B cell (primary cell): ENCODE measurements at regions not wholly inside any gene's neighbourhood (a gene's known extent, or its start where the extent isn't known, plus 50 kb on each side); places are given as distances from the start of the nearest gene placed in this dataset.
"Not testable (repeated sequence)": the region's sequence is repeated elsewhere in the genome, so short reads cannot be mapped to it uniquely, and the experiment has no call there.

ENCODE experiments used
- ATAC-seq: fragments of 200-7000 bp; cut with Tn5 transposase; one replicate; pipeline ENCODE4 v1.10.0; 2021; ENCODE audit warnings: low read depth, mild to moderate bottlenecking, moderate number of reproducible peaks, moderate library complexity
- CTCF ChIA-PET: fragments of 350-600 bp; sonication (Branson Sonifier 250); formaldehyde crosslinking; loops from one replicate; lab custom pipeline; 2021; ENCODE audit warnings: antibody characterized with exemption, inconsistent platforms; lab: Charles Lee
- POLR2A ChIA-PET: fragments of 350-600 bp; sonication (Branson Sonifier 250); formaldehyde crosslinking; loops from one replicate; lab custom pipeline; 2021; ENCODE audit warnings: antibody characterized with exemption; lab: Charles Lee
- DNase-seq: peaks from one replicate; pipeline ENCODE4 v3.0.0; 2013
- H2AFZ ChIP-seq: 2 replicates; pipeline ENCODE4 v1.6.1; 2012; ENCODE audit warnings: mild to moderate bottlenecking, low read depth, low read length; ENCODE audit not compliant: insufficient read depth, poor library complexity, severe bottlenecking
- H3K27ac ChIP-seq, 2 donors: 1 replicate in 1 of 2; 2 replicates in 1 of 2; pipeline ENCODE4 v1.5.1; 2012 to 2013; ENCODE audit warnings: low read length in 2 of 2, mild to moderate bottlenecking in 2 of 2, moderate library complexity in 1 of 2
- H3K27me3 ChIP-seq, 4 experiments: fragments of 200-600 bp in 1 of 4; sonication (generic) in 1 of 4; replicated peaks in 1 of 4; 1 replicate in 2 of 4; 2 replicates in 2 of 4; pipeline versions ENCODE4 v1.6.1 to v1.7.0; 2013 to 2016; ENCODE audit warnings: low read length in 3 of 4, mild to moderate bottlenecking in 2 of 4, mixed read lengths in 1 of 4, moderate library complexity in 1 of 4; ENCODE audit not compliant: insufficient read depth in 4 of 4, control insufficient read depth in 3 of 4; ENCODE audit errors: control extremely low read depth in 1 of 4
- H3K36me3 ChIP-seq, 2 experiments: replicated peaks in 1 of 2; 1 replicate in 1 of 2; 2 replicates in 1 of 2; pipeline versions ENCODE4 v1.6.1 to v1.7.1; 2013; ENCODE audit warnings: low read length in 1 of 2; ENCODE audit not compliant: insufficient read depth in 2 of 2, control insufficient read depth in 1 of 2; ENCODE audit errors: control extremely low read depth in 1 of 2, extremely low read depth in 1 of 2
- H3K4me1 ChIP-seq, 2 donors: fragments of 200-600 bp in 1 of 2; sonication (generic) in 1 of 2; 1 replicate in 1 of 2; 2 replicates in 1 of 2; pipeline versions ENCODE4 v1.5.1 to v1.6.1; 2013 to 2017; ENCODE audit warnings: low read length in 2 of 2; ENCODE audit not compliant: control insufficient read depth in 2 of 2, insufficient read depth in 2 of 2
- H3K4me2 ChIP-seq: replicated peaks from 2 replicates; pipeline ENCODE3; 2012; ENCODE audit warnings: mild to moderate bottlenecking, low read depth, low read length; ENCODE audit not compliant: poor library complexity, severe bottlenecking
- H3K4me3 ChIP-seq, 5 experiments: fragments of 200-600 bp in 1 of 5; sonication (generic) in 1 of 5; 1 replicate in 3 of 5; 2 replicates in 2 of 5; pipeline versions ENCODE4 v1.5.1 to v1.7.0; 2011 to 2016; ENCODE audit warnings: low read length in 4 of 5, mild to moderate bottlenecking in 4 of 5, low read depth in 2 of 5, control low read depth in 1 of 5, moderate library complexity in 1 of 5; ENCODE audit not compliant: insufficient read depth in 1 of 5; ENCODE audit errors: control extremely low read depth in 1 of 5, extremely low read depth in 1 of 5
- H3K79me2 ChIP-seq: fragments of 200-600 bp; sonication (generic); one replicate; pipeline ENCODE4 v1.6.0; 2016; ENCODE audit warnings: low read length; ENCODE audit not compliant: control insufficient read depth, insufficient read depth
- H3K9ac ChIP-seq: fragments of 200-600 bp; sonication (generic); 2 replicates; pipeline ENCODE4 v1.6.1; 2017; ENCODE audit warnings: mild to moderate bottlenecking, low read length, moderate library complexity
- H3K9me3 ChIP-seq, 3 donors: one replicate each; pipeline versions ENCODE4 v1.6.1 to v1.7.1; 2013; ENCODE audit warnings: low read length in 2 of 3; ENCODE audit not compliant: control insufficient read depth in 2 of 3, insufficient read depth in 1 of 3; ENCODE audit errors: control extremely low read depth in 1 of 3
- H4K20me1 ChIP-seq: 2 replicates; pipeline ENCODE4 v1.6.0; 2012; ENCODE audit warnings: mild to moderate bottlenecking, low read length; ENCODE audit not compliant: insufficient read depth, control insufficient read depth, poor library complexity, severe bottlenecking
- H3K27ac Mint-ChIP-seq: one replicate; pipeline ENCODE4 v1.8.0; 2021; ENCODE audit warnings: mixed read lengths
- H3K27me3 Mint-ChIP-seq: one replicate; pipeline ENCODE4 v1.8.0; 2021; ENCODE audit warnings: mixed read lengths
- H3K4me1 Mint-ChIP-seq: one replicate; pipeline ENCODE4 v1.8.0; 2021; ENCODE audit warnings: mixed read lengths
- H3K4me3 Mint-ChIP-seq: one replicate; pipeline ENCODE4 v1.8.0; 2021; ENCODE audit warnings: mixed read lengths
- H3K9me3 Mint-ChIP-seq: one replicate; pipeline ENCODE4 v1.8.0; 2022; ENCODE audit warnings: mixed read lengths; ENCODE audit not compliant: insufficient read depth
- WGBS: methylation state at CpG from one replicate; pipeline ENCODE4 v1.1.5; 2013; ENCODE audit warnings: missing lambda C conversion rate; ENCODE audit not compliant: insufficient coverage; 5-methylcytosine and 5-hydroxymethylcytosine counted together
- intact Hi-C: fragments of 100-400 bp; cut with micrococcal nuclease; formaldehyde crosslinking; loops from one replicate; pipeline ENCODE4 v1.10.0; 2022

DNA sequence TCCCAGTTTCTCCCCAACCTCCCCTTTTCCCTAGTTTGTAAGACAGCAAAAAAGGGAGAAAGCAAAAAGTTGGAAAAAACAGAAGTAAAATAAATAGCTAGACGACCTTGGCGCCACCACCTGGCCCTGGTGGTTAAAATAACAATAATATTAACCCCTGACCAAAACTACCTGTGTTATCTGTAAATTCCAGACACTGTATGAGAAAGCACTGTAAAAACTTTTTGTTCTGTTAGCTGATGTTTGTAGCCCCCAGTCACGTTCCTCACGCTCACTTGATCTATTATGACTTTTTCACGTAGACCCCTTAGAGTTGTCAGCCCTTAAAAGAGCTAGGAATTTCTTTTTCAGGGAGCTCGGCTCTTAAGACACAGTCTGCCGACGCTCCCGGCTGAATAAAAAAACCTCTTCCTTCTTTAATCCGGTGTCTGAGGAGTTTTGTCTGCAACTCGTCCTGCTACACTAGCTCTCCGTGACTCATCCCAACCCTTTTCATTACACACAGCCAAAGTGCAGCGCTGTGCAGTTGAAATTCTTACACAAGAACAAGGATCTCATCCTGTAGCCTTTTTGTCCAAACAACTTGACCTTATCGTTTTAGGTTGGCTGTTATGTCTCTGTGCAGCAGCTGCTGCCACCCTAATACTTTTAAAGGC is 83.9 kb upstream of the DEFB108B start:
- whole genome bisulfite sequencing: 59% methylated on average over 6 of the region's 14 CpGs
- H2AFZ ChIP-seq, H3K4me1 ChIP-seq, POLR2A ChIA-PET, intact Hi-C loops, ATAC-seq, DNase-seq, H3K9me3 ChIP-seq, H3K27ac Mint-ChIP-seq, CTCF ChIA-PET, H3K27me3 ChIP-seq, H3K4me1 Mint-ChIP-seq, H3K79me2 ChIP-seq, H3K36me3 ChIP-seq, H3K27ac ChIP-seq, H4K20me1 ChIP-seq, H3K9ac ChIP-seq, H3K4me3 ChIP-seq, H3K4me2 ChIP-seq, H3K4me3 Mint-ChIP-seq, H3K9me3 Mint-ChIP-seq: not testable (repeated sequence)
- H3K27me3 Mint-ChIP-seq: peaks cover 40% of the 10 kb centered on the region

DNA sequence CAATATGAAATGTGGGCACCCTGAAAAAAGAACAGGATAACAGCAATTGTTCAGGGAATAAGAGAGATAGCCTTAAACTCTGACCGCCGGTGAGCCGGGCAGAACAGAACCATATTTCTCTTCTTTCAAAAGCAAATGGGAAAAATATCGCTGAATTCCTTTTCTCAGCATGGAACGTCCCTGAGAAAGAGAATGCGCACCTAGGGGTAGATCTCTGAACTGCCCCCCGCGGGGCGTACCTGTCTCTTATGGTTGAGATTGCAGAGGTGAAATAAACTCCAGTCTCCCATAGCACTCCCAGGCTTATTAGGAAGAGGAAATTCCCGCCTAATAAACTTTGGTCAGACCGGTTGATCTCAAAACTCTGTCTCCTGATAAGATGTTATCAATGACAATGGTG is 82.1 kb upstream of the DEFB108B start:
- H3K27ac Mint-ChIP-seq, H3K9me3 ChIP-seq, CTCF ChIA-PET, H3K4me3 Mint-ChIP-seq, H3K4me1 ChIP-seq, H4K20me1 ChIP-seq, intact Hi-C loops, DNase-seq, H3K4me1 Mint-ChIP-seq, ATAC-seq, H3K79me2 ChIP-seq, H3K4me3 ChIP-seq, H3K9me3 Mint-ChIP-seq, H3K27me3 ChIP-seq, H3K9ac ChIP-seq, POLR2A ChIA-PET, H3K27ac ChIP-seq, H2AFZ ChIP-seq, H3K4me2 ChIP-seq, H3K36me3 ChIP-seq: not testable (repeated sequence)
- peaks cover 37% of the 10 kb centered on the region for H3K27me3 Mint-ChIP-seq
- WGBS: no CpG with 5 or more reads among the region's 11 CpGs

DNA sequence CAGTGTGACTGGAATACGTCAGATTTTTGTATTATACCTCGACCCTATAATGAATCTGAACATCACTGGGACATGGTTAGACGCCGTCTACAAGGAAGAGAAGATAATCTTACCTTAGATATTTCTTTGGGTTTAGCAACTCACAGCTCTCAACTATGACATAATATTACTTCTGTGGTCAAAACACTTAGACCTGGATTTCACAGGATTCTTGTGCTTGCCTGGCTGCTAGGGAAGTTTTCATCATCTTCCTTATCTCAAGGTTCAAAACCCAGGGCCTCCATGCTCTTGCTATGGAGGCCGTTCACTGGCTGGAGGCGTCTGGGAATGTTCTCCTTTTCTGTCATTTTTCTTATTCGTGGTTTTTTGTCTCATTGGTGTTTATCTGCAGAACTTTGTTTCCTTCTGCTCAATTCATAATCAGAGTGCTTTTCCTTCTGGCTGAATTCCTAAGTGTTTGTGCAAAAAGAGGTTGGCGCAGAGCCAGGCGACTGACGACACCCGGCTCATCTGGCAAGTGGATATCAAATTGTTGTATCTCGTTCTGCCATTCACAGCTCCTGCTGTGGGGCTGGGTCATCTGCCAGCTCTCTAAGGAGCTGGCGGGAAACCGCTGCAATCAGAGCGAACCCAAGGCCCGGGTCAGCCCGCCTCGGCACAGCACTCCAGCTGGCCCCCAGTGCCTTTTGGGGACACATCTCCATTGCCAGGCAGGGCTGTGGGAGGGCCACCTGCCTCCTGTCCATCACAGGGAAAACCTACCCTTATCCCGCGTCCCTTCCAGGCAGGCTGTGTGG is 68.1 kb upstream of the DEFB108B start:
- H3K27me3 ChIP-seq, H3K4me1 Mint-ChIP-seq, H2AFZ ChIP-seq, H3K79me2 ChIP-seq, H3K4me2 ChIP-seq, H3K27ac ChIP-seq, ATAC-seq, CTCF ChIA-PET, DNase-seq, H4K20me1 ChIP-seq, H3K36me3 ChIP-seq, H3K9me3 Mint-ChIP-seq, H3K4me1 ChIP-seq, H3K4me3 ChIP-seq, H3K27ac Mint-ChIP-seq, H3K4me3 Mint-ChIP-seq, POLR2A ChIA-PET, H3K9ac ChIP-seq, intact Hi-C loops, H3K9me3 ChIP-seq: not testable (repeated sequence)
- WGBS: 99% methylated on average over 7 of the region's 20 CpGs
- peaks cover 33% of the 10 kb centered on the region for H3K27me3 Mint-ChIP-seq

DNA sequence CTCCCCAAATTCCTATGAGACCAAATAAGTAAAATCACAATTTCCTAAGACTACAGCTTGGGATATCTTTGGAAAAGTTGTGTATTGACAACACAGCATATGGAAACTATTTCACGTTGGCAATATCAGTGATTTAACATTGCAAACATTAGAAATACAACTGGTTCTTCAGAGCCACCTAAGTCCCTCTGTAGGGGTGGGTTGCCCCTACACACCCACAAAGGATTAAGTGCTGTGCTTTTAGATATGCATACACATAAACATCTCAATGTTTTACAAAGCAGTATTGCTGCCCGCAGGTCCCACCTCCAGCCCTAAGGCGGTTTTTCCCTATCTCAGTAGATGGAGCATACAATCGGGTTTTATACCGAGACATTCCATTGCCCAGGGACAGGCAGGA is 66.0 kb upstream of the DEFB108B start:
- H3K4me1 Mint-ChIP-seq, DNase-seq, H3K27me3 ChIP-seq, H3K27ac ChIP-seq, CTCF ChIA-PET, H3K9me3 Mint-ChIP-seq, POLR2A ChIA-PET, H3K4me2 ChIP-seq, H3K4me3 ChIP-seq, H2AFZ ChIP-seq, H3K9me3 ChIP-seq, H3K36me3 ChIP-seq, H3K4me1 ChIP-seq, H3K4me3 Mint-ChIP-seq, H3K27ac Mint-ChIP-seq, ATAC-seq, H3K79me2 ChIP-seq, H3K9ac ChIP-seq, intact Hi-C loops, H4K20me1 ChIP-seq: not testable (repeated sequence)
- H3K27me3 Mint-ChIP-seq: peaks cover 37% of the 10 kb centered on the region
- WGBS: no CpG with 5 or more reads among the region's 5 CpGs
